HCT116 (cell line): ENCODE measurements at regions not wholly inside any gene's neighbourhood (a gene's known extent, or its start where the extent isn't known, plus 50 kb on each side); places are given as distances from the start of the nearest gene placed in this dataset.

Experiments
- ATAC-seq: fragments of 200-7000 bp; cut with Tn5 transposase; 2 replicates; pipeline ENCODE4 v1.9.1; 2020; ENCODE audit warnings: mild to moderate bottlenecking, moderate library complexity
- BruUV-seq: library from RNA; stranded (reverse); fragments of 400-500 nt; replicated peaks from 2 replicates; lab custom pipeline; 2021; lab: Mats Ljungman, UMichigan
- CTCF ChIA-PET: fragments of 300-600 bp; sonication (Branson Sonifier 250); formaldehyde crosslinking; loops from one replicate; lab custom pipeline; 2021; ENCODE audit warnings: antibody characterized with exemption; lab: Charles Lee
- POLR2A ChIA-PET: fragments of 300-600, 350-600 bp; sonication (Branson Sonifier 250); formaldehyde crosslinking; loops from one replicate; lab custom pipeline; 2021; ENCODE audit warnings: antibody characterized with exemption; lab: Charles Lee
- RAD21 ChIA-PET, 2 experiments: fragments of 300-600 bp; sonication (Branson Sonifier 250); formaldehyde crosslinking; loops; one replicate each; lab custom pipeline; 2023; ENCODE audit warnings: low total read pairs in 2 of 2; ENCODE audit not compliant: uncharacterized antibody in 2 of 2, unreplicated experiment in 2 of 2, low non-redundant PET in 1 of 2; lab: Charles Lee
- DNase-seq: peaks from one replicate; pipeline ENCODE4 v3.0.0-alpha.2; 2010; ENCODE audit warnings: low read depth, low spot score
- H2AFZ ChIP-seq: fragments of 200-600 bp; shearing (Covaris generic), sonication (generic); 2 replicates; pipeline ENCODE4 v1.6.1; 2017; ENCODE audit warnings: low read depth, mixed run types, mixed read lengths, antibody characterized with exemption, low read length; ENCODE audit not compliant: poor library complexity, severe bottlenecking
- H3K27ac ChIP-seq: 2 replicates; pipeline ENCODE4 v1.5.1; 2012; ENCODE audit warnings: low read depth, low read length
- H3K27me3 ChIP-seq: fragments of 200-600 bp; sonication (generic); 2 replicates; pipeline ENCODE4 v1.6.1; 2016; ENCODE audit warnings: mixed run types, low read length, mixed read lengths; ENCODE audit not compliant: insufficient read depth
- H3K36me3 ChIP-seq, 2 experiments: fragments of 200-500 bp in 1 of 2; fragments of 200-600 bp in 1 of 2; sonication (Bioruptor generic) in 1 of 2; sonication (generic) in 1 of 2; 2 replicates each; pipeline versions ENCODE4 v1.5.1 to v1.6.1; 2014 to 2016; ENCODE audit warnings: low read length in 2 of 2, inconsistent platforms in 1 of 2, mixed read lengths in 1 of 2, mixed run types in 1 of 2; ENCODE audit not compliant: insufficient read depth in 2 of 2, control insufficient read depth in 1 of 2
- H3K4me1 ChIP-seq, 2 experiments: fragments of 200-600 bp in 1 of 2; sonication (generic) in 1 of 2; 2 replicates each; pipeline versions ENCODE4 v1.5.1 to v1.6.1; 2012 to 2017; ENCODE audit warnings: low read length in 2 of 2, inconsistent platforms in 1 of 2, mild to moderate bottlenecking in 1 of 2, mixed read lengths in 1 of 2, mixed run types in 1 of 2, moderate library complexity in 1 of 2; ENCODE audit not compliant: insufficient read depth in 2 of 2, control insufficient read depth in 1 of 2
- H3K4me2 ChIP-seq: fragments of 200-600 bp; sonication (generic); 2 replicates; pipeline ENCODE4 v1.6.1; 2017; ENCODE audit warnings: mixed run types, low read length, mixed read lengths
- H3K4me3 ChIP-seq, 2 experiments: fragments of 200-600 bp in 1 of 2; sonication (generic) in 1 of 2; replicated peaks in 1 of 2; 2 replicates each; pipeline ENCODE4 v1.5.1; 2011 to 2016; ENCODE audit warnings: low read length in 2 of 2, control low read depth in 1 of 2, low read depth in 1 of 2, mild to moderate bottlenecking in 1 of 2, mixed read lengths in 1 of 2, mixed run types in 1 of 2
- H3K79me2 ChIP-seq: fragments of 200-600 bp; sonication (generic); 2 replicates; pipeline ENCODE4 v1.6.1; 2017; ENCODE audit warnings: mild to moderate bottlenecking, mixed run types, low read length, moderate library complexity, mixed read lengths; ENCODE audit not compliant: insufficient read depth
- H3K9ac ChIP-seq: fragments of 200-600 bp; sonication (generic); 2 replicates; pipeline ENCODE4 v1.6.1; 2016; ENCODE audit warnings: low read length, mixed read lengths
- H3K9me2 ChIP-seq: fragments of 200-600 bp; sonication (generic), shearing (Covaris generic); 2 replicates; pipeline ENCODE4 v1.6.1; 2017; ENCODE audit warnings: mixed run types, mild to moderate bottlenecking, moderate library complexity; ENCODE audit not compliant: insufficient read depth
- H3K9me3 ChIP-seq, 2 experiments: fragments of 200-500 bp in 1 of 2; fragments of 200-600 bp in 1 of 2; sonication (Bioruptor generic) in 1 of 2; sonication (generic) in 1 of 2; 2 replicates each; pipeline ENCODE4 v1.6.1; 2014 to 2017; ENCODE audit warnings: low read length in 2 of 2, mixed read lengths in 2 of 2, inconsistent platforms in 1 of 2, low read depth in 1 of 2, mild to moderate bottlenecking in 1 of 2, mixed run types in 1 of 2, moderate library complexity in 1 of 2; ENCODE audit not compliant: control insufficient read depth in 1 of 2, insufficient read depth in 1 of 2
- H4K20me1 ChIP-seq: fragments of 200-600 bp; sonication (generic), shearing (Covaris generic); 2 replicates; pipeline ENCODE4 v1.6.1; 2017; ENCODE audit warnings: mixed run types, mild to moderate bottlenecking, moderate library complexity; ENCODE audit not compliant: insufficient read depth
- CBX3 ChIP-seq: IDR thresholded peaks from 2 replicates; pipeline ENCODE4 v1.6.1; 2012; ENCODE audit warnings: low read depth
- EGR1 ChIP-seq: IDR thresholded peaks from 2 replicates; pipeline ENCODE4 v1.6.1; 2012; ENCODE audit warnings: low read depth
- JUND ChIP-seq: IDR thresholded peaks from 2 replicates; pipeline ENCODE4 v1.6.1; 2012
- POLR2A ChIP-seq: IDR thresholded peaks from 2 replicates; pipeline ENCODE4 v1.7.0; 2011; ENCODE audit warnings: borderline replicate concordance; ENCODE audit not compliant: insufficient read depth, insufficient read length; ENCODE audit errors: extremely low read depth
- POLR2AphosphoS5 ChIP-seq: IDR thresholded peaks from 2 replicates; pipeline ENCODE4 v1.6.1; 2011; ENCODE audit warnings: mild to moderate bottlenecking, low read depth, low read length, moderate library complexity
- SIN3A ChIP-seq: IDR thresholded peaks from 2 replicates; pipeline ENCODE4 v1.6.1; 2012; ENCODE audit warnings: low read depth
- SP1 ChIP-seq: IDR thresholded peaks from 2 replicates; pipeline ENCODE4 v1.6.1; 2012; ENCODE audit warnings: low read depth
- SRF ChIP-seq: IDR thresholded peaks from 2 replicates; pipeline ENCODE4 v1.6.1; 2012; ENCODE audit warnings: low read depth
- TCF7L2 ChIP-seq: IDR thresholded peaks from 2 replicates; pipeline ENCODE4 v1.7.0; 2011; ENCODE audit warnings: borderline replicate concordance, inconsistent platforms; ENCODE audit not compliant: insufficient read depth, insufficient read length; ENCODE audit errors: extremely low read depth
- YY1 ChIP-seq: IDR thresholded peaks from 2 replicates; pipeline ENCODE4 v1.6.1; 2011; ENCODE audit warnings: low read length, low read depth, moderate library complexity, mild to moderate bottlenecking; ENCODE audit not compliant: insufficient replicate concordance; ENCODE audit errors: extremely low read depth
- ZFX ChIP-seq: fragments of 450-650 bp; IDR thresholded peaks from 2 replicates; pipeline ENCODE4 v1.6.1; 2017
- ZNF274 ChIP-seq: fragments of 200-500 bp; sonication (Bioruptor generic); IDR thresholded peaks from 2 replicates; pipeline ENCODE4 v1.6.1; 2014; ENCODE audit warnings: mild to moderate bottlenecking, low read depth, low read length, inconsistent platforms
- intact Hi-C: fragments of 100-400 bp; cut with micrococcal nuclease; formaldehyde crosslinking; loops from 2 replicates; pipeline ENCODE4 v1.10.0; 2022
- TF ChIP-seq, protein P1 (sequence below): IDR thresholded peaks from 2 replicates; pipeline ENCODE4 v1.6.1; 2012
- TF ChIP-seq, protein P2 (sequence below): IDR thresholded peaks from 2 replicates; pipeline ENCODE4 v1.6.1; 2012; ENCODE audit warnings: low read depth
- TF ChIP-seq, protein P3 (sequence below): IDR thresholded peaks from 2 replicates; pipeline ENCODE4 v1.6.1; 2011; ENCODE audit warnings: mild to moderate bottlenecking, low read length, moderate library complexity; ENCODE audit not compliant: insufficient replicate concordance; ENCODE audit errors: extremely low read depth

DNA sequence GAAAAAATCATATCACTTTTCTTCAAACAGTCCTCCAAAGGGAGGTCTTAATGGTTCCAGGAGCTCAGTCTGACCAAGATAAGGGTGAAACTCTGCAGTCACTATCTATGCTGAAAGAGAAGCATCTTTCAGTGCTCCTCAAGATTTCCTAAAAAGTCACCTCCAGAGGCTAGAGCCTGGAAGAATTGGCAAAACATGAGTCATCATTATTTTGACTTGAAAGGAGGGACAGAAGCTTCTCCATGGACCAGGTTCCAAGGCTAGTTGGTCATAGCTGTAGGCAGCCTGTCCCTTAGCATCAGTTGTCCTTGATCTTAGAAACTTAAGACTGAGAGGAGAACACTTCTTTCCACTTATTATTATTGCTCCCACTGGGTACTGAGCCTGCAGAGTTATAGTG is 219.0 kb upstream of the ASIC2 start:
- H3K4me1 ChIP-seq = no peaks in the 10 kb centered on the region
- RAD21 ChIA-PET = no interaction called here

DNA sequence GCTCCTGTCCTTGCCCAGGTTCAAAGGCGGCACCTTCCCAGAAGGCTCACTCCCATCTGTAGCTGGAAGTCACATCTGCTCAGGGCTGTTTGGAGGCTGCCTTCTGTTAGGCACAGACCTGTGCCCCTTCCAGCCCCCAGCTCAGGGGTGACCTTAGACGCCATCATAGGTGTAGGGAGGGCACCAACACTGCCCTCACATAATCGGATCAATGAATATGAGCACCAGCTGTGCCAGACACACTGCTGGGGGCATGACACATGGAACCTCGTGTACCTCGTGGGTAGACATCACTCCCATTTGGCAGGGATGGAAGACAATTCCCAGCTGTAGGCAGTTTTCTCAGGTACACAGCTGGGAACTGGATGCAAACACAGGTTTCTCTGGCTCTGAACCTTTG is 220.7 kb upstream of the ASIC2 start:
- no peak overlapping the region for H3K4me3 ChIP-seq
- no TSS peak for BruUV-seq
- H2AFZ ChIP-seq = no peak overlapping the region
- H3K9me2 ChIP-seq = no peaks in the 10 kb centered on the region
- no peak for ATAC-seq
- H3K79me2 ChIP-seq = no peaks in the 10 kb centered on the region
- H3K27me3 ChIP-seq = no peaks in the 10 kb centered on the region
- intact Hi-C loops = no loop called here
- H3K36me3 ChIP-seq = no peaks in the 10 kb centered on the region
- no peak overlapping the region for H3K4me2 ChIP-seq
- H3K9me3 ChIP-seq = peaks cover 0 to 5% of the 10 kb centered on the region in 2 experiments; a peak in 1 of 4 replicates
- no peak for DNase-seq
- POLR2A ChIA-PET = no interaction called here
- H3K4me1 ChIP-seq = no peaks in the 10 kb centered on the region
- H3K27ac ChIP-seq = no peak overlapping the region
- H3K9ac ChIP-seq = no peak overlapping the region
- RAD21 ChIA-PET = no interaction called here
- CTCF ChIA-PET = no interaction called here
- no peaks in the 10 kb centered on the region for H4K20me1 ChIP-seq
- TF ChIP-seq TCF7L2 (no peak), SRF (no peak), CBX3 (no peak), ZFX (no peak), POLR2A (no peak), JUND (no peak), POLR2AphosphoS5 (no peak), SIN3A (no peak), EGR1 (no peak), YY1 (no peak)
- TF ChIP-seq, protein P1, sequence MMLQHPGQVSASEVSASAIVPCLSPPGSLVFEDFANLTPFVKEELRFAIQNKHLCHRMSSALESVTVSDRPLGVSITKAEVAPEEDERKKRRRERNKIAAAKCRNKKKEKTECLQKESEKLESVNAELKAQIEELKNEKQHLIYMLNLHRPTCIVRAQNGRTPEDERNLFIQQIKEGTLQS = no peak
- TF ChIP-seq, protein P2, sequence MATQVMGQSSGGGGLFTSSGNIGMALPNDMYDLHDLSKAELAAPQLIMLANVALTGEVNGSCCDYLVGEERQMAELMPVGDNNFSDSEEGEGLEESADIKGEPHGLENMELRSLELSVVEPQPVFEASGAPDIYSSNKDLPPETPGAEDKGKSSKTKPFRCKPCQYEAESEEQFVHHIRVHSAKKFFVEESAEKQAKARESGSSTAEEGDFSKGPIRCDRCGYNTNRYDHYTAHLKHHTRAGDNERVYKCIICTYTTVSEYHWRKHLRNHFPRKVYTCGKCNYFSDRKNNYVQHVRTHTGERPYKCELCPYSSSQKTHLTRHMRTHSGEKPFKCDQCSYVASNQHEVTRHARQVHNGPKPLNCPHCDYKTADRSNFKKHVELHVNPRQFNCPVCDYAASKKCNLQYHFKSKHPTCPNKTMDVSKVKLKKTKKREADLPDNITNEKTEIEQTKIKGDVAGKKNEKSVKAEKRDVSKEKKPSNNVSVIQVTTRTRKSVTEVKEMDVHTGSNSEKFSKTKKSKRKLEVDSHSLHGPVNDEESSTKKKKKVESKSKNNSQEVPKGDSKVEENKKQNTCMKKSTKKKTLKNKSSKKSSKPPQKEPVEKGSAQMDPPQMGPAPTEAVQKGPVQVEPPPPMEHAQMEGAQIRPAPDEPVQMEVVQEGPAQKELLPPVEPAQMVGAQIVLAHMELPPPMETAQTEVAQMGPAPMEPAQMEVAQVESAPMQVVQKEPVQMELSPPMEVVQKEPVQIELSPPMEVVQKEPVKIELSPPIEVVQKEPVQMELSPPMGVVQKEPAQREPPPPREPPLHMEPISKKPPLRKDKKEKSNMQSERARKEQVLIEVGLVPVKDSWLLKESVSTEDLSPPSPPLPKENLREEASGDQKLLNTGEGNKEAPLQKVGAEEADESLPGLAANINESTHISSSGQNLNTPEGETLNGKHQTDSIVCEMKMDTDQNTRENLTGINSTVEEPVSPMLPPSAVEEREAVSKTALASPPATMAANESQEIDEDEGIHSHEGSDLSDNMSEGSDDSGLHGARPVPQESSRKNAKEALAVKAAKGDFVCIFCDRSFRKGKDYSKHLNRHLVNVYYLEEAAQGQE = no peak

More for the DNA sequence above, 219.0 kb upstream of the ASIC2 start:
- Histone ChIP-seq H3K4me2 (no peak overlapping the region), H3K79me2 (no peaks in the 10 kb centered on the region), H3K4me3 (no peak overlapping the region), H3K36me3 (no peaks in the 10 kb centered on the region), H2AFZ (no peak overlapping the region), H3K27ac (no peak overlapping the region), H4K20me1 (no peaks in the 10 kb centered on the region), H3K9me2 (no peaks in the 10 kb centered on the region), H3K9ac (no peak overlapping the region), H3K9me3 (peaks cover 0 to 5% of the 10 kb centered on the region in 2 experiments; a peak in 1 of 4 replicates), H3K27me3 (no peaks in the 10 kb centered on the region)
- TF ChIP-seq SP1 = no peak
- no peak for TF ChIP-seq ZNF274
- TF ChIP-seq POLR2AphosphoS5 = no peak
- no peak for TF ChIP-seq EGR1
- TF ChIP-seq ZFX = no peak
- TF ChIP-seq, protein P3, sequence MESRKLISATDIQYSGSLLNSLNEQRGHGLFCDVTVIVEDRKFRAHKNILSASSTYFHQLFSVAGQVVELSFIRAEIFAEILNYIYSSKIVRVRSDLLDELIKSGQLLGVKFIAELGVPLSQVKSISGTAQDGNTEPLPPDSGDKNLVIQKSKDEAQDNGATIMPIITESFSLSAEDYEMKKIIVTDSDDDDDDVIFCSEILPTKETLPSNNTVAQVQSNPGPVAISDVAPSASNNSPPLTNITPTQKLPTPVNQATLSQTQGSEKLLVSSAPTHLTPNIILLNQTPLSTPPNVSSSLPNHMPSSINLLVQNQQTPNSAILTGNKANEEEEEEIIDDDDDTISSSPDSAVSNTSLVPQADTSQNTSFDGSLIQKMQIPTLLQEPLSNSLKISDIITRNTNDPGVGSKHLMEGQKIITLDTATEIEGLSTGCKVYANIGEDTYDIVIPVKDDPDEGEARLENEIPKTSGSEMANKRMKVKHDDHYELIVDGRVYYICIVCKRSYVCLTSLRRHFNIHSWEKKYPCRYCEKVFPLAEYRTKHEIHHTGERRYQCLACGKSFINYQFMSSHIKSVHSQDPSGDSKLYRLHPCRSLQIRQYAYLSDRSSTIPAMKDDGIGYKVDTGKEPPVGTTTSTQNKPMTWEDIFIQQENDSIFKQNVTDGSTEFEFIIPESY = no peak
- TF ChIP-seq SRF = no peak
- CTCF ChIA-PET = no interaction called here
- no peak for ATAC-seq
- intact Hi-C loops = no loop called here
- POLR2A ChIA-PET = no interaction called here
- no TSS peak for BruUV-seq
- no peak for DNase-seq
